ENCODE measurements at regions not wholly inside any gene's neighbourhood (a gene's known extent, or its start where the extent isn't known, plus 50 kb on each side); places are given as distances from the start of the nearest gene placed in this dataset.

DNA sequence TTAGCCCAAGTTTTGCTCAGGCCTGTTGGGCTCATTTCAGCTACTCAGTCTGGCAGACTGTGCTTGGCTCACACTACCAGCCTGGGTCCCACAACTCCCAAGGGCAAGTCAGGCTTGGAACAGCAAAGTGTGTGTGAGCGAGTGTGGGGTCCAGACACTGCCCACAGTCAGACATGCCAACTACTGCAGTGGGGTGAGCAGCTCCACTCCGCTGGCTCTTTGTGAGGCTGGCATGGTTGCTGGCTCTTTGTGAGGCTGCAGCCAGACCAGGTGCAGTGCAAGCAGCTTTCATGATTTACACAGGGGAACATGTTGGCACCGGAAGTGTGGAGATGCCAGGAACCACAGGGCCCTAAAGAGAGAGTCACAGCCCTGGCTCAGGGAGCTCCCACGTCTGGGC is 606.7 kb upstream of the FAM174A start:
- H3K9me3 Mint-ChIP-seq, result peaks cover 0 to 15% (median 8%) of the 10 kb centered on the region in 6 donors
- H3K4me3 Mint-ChIP-seq, result no peak overlapping the region
- no peaks in the 10 kb centered on the region for H3K36me3 Mint-ChIP-seq

DNA sequence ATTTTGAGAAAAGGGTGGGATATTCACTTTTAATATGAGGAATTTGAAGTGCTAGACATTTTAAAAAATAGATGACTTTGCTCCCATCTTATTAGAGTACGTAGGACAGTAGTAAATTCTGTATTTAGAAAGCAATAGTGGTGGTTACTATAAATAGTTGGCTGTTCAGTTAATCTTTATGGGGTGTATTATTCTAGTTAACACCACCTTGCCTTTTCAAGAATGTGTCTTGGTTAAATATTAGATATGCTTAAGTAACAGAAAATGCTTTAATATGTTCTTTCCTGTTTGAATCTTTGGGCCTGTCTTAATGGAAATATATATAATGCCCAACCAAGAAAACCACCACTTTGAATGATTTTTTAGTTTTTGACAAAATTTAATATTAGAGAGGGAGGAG is 608.7 kb upstream of the FAM174A start:
- peaks cover 0 to 5% (median 3%) of the 10 kb centered on the region in 3 donors for H3K27me3 Mint-ChIP-seq (ENCODE audit: low read depth in 3 of 3)
- H3K36me3 Mint-ChIP-seq, result no peaks in the 10 kb centered on the region
- peaks cover 0 to 9% (median 7%) of the 10 kb centered on the region in 6 donors for H3K9me3 Mint-ChIP-seq
- H3K27ac Mint-ChIP-seq, result no peak overlapping the region
- no peak for DNase-seq
- no peaks in the 10 kb centered on the region for H3K4me1 Mint-ChIP-seq
- no peak overlapping the region for H3K4me3 Mint-ChIP-seq

More for the DNA sequence above, 606.7 kb upstream of the FAM174A start:
- Mint-ChIP-seq H3K27ac (no peak overlapping the region), H3K27me3 (ENCODE audit: low read depth in 3 of 3) (peaks cover 0 to 5% (median 3%) of the 10 kb centered on the region in 3 donors), H3K4me1 (no peaks in the 10 kb centered on the region)
- DNase-seq, result no peak

DNA sequence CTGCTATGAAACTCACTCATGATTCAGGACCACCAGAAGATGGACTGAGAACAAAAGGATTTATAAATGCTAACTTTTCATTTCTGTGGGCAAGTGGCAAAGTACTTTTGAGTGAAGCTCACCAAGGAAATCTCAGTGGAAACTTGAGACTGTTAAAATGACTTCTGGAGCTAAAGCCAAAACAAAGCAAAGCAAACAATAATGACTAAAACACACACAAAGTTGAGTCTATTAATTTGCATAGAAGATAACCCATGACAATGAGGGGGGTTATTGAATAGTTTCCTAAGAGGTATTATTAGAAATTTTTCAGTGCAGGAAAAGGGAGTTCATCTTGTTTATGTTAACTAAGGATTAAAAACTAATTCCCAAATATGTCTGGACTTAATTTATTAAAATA is 612.8 kb upstream of the FAM174A start:
- H3K4me1 Mint-ChIP-seq, result no peaks in the 10 kb centered on the region
- H3K9me3 Mint-ChIP-seq, result peaks cover 0 to 19% (median 1%) of the 10 kb centered on the region in 6 donors
- peaks cover 0 to 5% (median 3%) of the 10 kb centered on the region in 3 donors for H3K27me3 Mint-ChIP-seq (ENCODE audit: low read depth in 3 of 3)
- H3K4me3 Mint-ChIP-seq, result no peak overlapping the region
- no peaks in the 10 kb centered on the region for H3K36me3 Mint-ChIP-seq
- no peak for DNase-seq
- H3K27ac Mint-ChIP-seq, result no peak overlapping the region

DNA sequence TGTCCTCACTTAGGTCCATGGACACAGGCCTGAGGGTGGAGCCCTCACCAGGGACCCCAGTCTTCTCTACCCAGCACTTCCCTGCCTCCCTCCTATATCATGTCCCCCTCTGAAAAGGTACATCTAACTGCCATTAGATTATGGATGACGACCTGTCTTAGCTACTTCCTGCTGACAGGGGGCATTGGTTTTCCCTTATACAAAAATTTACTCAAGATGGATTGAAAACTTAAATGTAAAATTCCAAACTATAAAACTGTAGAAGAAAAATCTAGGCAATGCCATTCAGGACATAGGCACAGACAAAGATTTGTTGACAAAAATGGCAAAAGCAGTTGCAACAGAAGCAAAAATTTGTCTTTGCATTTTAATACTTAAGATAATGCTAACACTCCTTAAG is 623.2 kb upstream of the FAM174A start:
- Mint-ChIP-seq H3K27ac (no peak overlapping the region), H3K4me1 (no peaks in the 10 kb centered on the region), H3K27me3 (ENCODE audit: low read depth in 3 of 3) (no peaks in the 10 kb centered on the region), H3K9me3 (peaks cover 5 to 22% (median 16%) of the 10 kb centered on the region in 6 donors), H3K4me3 (no peak overlapping the region), H3K36me3 (no peaks in the 10 kb centered on the region)
- no peak for DNase-seq

DNA sequence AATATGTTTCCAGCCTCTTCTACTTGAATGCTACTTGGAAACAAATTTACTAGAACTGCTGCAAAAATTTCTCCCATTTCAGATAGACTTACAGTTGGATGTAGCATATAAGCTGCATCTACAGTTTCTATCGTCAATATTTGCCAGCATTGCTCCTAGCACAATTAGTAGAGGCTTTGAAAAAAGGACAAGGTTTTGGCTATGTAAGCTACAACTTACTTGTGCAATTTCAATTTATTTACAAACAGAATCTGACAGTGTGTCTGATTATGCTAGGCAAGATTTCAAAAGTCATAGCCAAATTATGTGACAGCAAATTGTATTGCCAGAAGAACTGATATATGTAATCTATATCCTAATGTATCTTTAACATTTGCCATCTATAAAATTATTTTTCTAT is 628.4 kb upstream of the FAM174A start:
- Mint-ChIP-seq H3K4me1 (no peaks in the 10 kb centered on the region), H3K9me3 (peaks cover 11 to 25% (median 16%) of the 10 kb centered on the region in 6 donors), H3K4me3 (no peak overlapping the region), H3K27ac (no peak overlapping the region), H3K36me3 (no peaks in the 10 kb centered on the region), H3K27me3 (ENCODE audit: low read depth in 3 of 3) (no peaks in the 10 kb centered on the region)
- no peak for DNase-seq

DNA sequence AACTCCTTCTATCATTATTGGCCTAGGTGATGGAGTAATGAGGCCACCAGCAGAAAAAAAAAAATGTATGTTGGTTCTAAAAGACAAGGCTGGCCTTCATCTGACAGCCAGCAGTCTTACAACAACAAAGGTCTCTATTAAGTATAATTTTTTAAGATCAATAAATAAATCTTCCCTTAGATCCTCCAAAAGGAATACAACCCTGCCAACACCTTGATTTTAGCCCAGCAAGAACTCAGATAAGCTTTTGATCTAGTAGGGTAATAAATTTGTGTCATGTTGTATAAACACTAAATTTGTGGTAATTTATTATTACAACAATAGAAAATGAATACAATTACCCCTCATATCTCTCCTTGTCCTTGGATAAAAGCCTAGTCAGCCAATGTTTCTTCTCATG is 633.2 kb upstream of the FAM174A start:
- H3K27ac Mint-ChIP-seq, result no peak overlapping the region
- H3K4me3 Mint-ChIP-seq, result no peak overlapping the region
- no peaks in the 10 kb centered on the region for H3K27me3 Mint-ChIP-seq (ENCODE audit: low read depth in 3 of 3)
- DNase-seq, result no peak
- peaks cover 7 to 28% (median 8%) of the 10 kb centered on the region in 6 donors for H3K9me3 Mint-ChIP-seq
- H3K36me3 Mint-ChIP-seq, result no peaks in the 10 kb centered on the region
- no peaks in the 10 kb centered on the region for H3K4me1 Mint-ChIP-seq

DNA sequence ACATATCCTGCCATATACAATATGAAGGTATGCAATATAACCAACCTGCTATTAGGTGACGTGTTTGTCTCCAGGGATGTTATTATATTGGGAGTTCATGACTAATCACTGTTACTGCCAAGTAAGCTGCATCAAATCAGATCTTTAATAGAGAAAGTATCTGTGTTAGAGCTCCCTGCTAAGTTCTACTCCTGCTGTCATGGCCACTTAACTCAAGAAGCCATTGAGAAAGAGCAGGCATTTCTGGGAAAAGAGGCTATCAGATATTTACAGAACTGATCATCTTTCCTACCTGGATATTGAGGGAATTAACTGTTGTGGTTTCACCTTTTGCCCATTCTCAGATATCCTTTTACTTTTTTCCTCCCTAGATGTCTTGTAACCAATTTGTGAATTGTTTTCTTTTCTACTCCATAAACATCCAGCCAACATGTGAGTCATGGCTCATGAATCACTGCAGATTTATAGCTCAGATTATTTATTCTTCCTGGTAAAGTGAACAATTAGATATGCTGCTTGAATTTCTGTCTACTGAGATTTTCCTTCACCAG is 634.8 kb upstream of the FAM174A start:
- no peaks in the 10 kb centered on the region for H3K27me3 Mint-ChIP-seq (ENCODE audit: low read depth in 3 of 3)
- H3K36me3 Mint-ChIP-seq, result no peaks in the 10 kb centered on the region
- H3K4me3 Mint-ChIP-seq, result no peak overlapping the region
- H3K27ac Mint-ChIP-seq, result no peak overlapping the region
- H3K9me3 Mint-ChIP-seq, result peaks cover 7 to 28% (median 8%) of the 10 kb centered on the region in 6 donors
- no peaks in the 10 kb centered on the region for H3K4me1 Mint-ChIP-seq
- DNase-seq, result no peak

DNA sequence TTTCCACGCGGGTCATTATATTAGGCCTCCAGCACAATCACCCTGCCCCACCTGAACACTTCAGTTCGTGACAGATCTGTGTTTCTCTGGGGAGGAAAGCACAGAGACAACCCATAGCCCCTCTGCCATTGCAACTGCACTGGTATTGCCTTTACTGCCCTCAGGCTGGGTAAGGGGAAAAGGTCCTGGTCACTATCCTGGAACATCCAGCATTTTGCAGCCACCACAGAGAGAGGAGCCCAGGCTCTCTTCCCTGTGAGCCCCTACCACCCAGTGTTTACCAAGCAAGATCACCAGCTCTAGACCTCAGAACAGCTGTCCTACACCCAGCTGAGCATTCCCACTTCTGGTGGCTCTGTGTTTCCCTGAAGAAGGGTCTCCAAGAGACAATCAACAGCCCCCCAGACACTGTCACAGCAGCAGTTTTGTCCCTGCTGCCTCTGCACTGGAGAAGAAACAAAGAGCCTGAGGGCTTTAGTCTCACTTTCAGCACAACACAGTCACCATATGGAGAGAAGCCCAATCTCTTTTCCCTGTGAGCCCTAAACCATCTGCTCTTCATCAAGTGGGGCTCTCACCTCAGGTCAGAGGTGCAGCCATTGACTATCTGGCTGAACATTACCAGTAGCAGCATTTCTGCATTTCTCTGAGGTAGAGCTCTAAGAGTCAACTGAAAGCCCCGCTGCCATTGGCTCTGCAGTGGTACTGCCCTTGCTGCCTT is 655.2 kb upstream of the FAM174A start:
- peaks cover 0 to 2% (median 2%) of the 10 kb centered on the region in 3 donors for H3K27me3 Mint-ChIP-seq (ENCODE audit: low read depth in 3 of 3)
- H3K36me3 Mint-ChIP-seq, result no peaks in the 10 kb centered on the region
- no peak overlapping the region for H3K4me3 Mint-ChIP-seq

DNA sequence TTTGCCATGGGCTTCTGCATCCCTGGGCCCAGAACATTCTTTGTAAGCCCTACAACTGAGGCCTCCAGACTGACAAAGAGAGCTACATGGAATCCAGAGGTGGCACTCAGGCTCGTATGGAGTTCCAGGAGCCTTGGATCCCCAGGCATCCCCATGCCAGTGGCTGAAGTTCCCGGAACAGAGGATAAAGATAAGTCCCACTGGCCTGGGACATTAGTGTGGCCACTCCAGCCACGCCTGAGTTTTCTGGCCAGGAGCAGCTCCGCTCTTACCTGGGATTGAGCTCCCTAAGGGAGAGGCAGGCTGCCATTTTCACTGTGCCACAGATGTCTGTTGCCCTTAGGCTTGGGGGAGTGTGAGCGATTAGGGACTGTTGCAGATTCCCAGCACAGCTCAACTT is 656.3 kb upstream of the FAM174A start:
- no peaks in the 10 kb centered on the region for H3K4me1 Mint-ChIP-seq
- peaks cover 0 to 2% (median 2%) of the 10 kb centered on the region in 3 donors for H3K27me3 Mint-ChIP-seq (ENCODE audit: low read depth in 3 of 3)
- H3K36me3 Mint-ChIP-seq, result no peaks in the 10 kb centered on the region
- no peak for DNase-seq
- no peak overlapping the region for H3K27ac Mint-ChIP-seq
- peaks cover 5 to 21% (median 5%) of the 10 kb centered on the region in 6 donors for H3K9me3 Mint-ChIP-seq
- no peak overlapping the region for H3K4me3 Mint-ChIP-seq

More for the DNA sequence above, 655.2 kb upstream of the FAM174A start:
- Mint-ChIP-seq H3K9me3 (peaks cover 5 to 21% (median 5%) of the 10 kb centered on the region in 6 donors), H3K27ac (no peak overlapping the region), H3K4me1 (no peaks in the 10 kb centered on the region)
- DNase-seq, result no peak

DNA sequence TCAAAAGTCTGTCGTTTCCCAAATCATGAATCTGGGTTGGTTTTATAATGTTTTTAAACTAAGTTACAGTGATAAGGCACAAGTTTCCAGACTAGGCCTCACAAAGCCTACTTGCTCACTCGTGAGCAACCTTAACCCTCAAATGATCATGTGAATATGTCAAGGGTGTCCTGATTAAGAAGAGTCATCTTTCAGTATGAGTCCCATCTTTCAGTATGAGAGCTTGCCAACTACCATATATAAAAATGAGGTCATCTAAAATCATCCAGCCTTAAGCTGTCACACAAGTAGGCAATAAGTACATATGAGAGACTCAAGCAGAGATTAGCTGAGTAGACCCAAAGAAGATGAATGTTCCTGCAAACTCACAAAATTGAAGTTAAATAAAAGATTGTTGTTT is 668.4 kb upstream of the FAM174A start:
- H3K4me1 Mint-ChIP-seq, result no peaks in the 10 kb centered on the region
- DNase-seq, result no peak
- H3K9me3 Mint-ChIP-seq, result peaks cover 1 to 27% (median 12%) of the 10 kb centered on the region in 6 donors
- no peak overlapping the region for H3K27ac Mint-ChIP-seq
- H3K27me3 Mint-ChIP-seq (ENCODE audit: low read depth in 3 of 3), result no peaks in the 10 kb centered on the region
- no peak overlapping the region for H3K4me3 Mint-ChIP-seq
- no peaks in the 10 kb centered on the region for H3K36me3 Mint-ChIP-seq

DNA sequence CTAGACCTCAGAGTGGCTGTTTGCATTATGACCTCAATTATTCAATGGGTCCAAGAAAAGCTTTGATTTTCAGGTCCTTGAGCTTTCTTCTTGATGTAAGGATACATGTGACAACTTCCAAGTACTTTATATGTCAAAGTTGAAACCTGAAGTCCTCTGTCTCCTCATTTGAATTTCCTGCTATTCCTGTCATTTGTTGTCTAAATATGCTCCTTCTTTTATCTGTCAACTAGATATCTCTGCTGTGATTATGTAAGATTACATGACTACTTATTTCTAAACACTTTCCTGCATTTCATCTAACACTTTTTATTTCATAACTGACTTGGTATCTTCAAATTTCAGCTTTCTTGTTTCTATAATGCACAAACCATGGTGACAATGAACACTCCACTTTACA is 670.0 kb upstream of the FAM174A start:
- Mint-ChIP-seq H3K27me3 (ENCODE audit: low read depth in 3 of 3) (no peaks in the 10 kb centered on the region), H3K36me3 (no peaks in the 10 kb centered on the region), H3K4me1 (no peaks in the 10 kb centered on the region), H3K9me3 (peaks cover 0 to 23% (median 9%) of the 10 kb centered on the region in 6 donors), H3K4me3 (no peak overlapping the region), H3K27ac (no peak overlapping the region)
- no peak for DNase-seq

DNA sequence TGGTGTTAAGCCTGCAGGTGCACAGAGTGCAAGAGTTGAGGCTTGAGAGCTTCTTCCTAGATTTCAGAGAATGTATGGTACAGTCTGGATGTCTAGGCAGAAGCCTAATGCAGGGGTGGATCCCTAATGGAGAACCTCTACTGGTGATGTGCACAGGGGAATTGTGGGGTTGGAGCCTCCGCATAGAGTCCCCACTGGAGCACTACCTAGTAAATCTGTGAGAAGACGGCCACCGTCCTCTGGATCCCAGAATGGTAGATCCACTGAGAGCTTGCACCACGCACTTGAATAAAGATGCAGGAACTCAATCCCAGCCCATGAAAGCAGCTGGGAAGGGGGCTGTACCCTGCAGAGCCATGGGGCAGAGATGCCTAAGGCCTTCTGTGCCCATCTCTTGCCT is 699.4 kb upstream of the FAM174A start:
- Mint-ChIP-seq H3K27me3 (ENCODE audit: low read depth in 3 of 3) (no peaks in the 10 kb centered on the region), H3K36me3 (peaks cover 0 to 3% (median 0%) of the 10 kb centered on the region in 3 donors), H3K4me1 (no peaks in the 10 kb centered on the region), H3K27ac (no peak overlapping the region), H3K4me3 (no peak overlapping the region), H3K9me3 (peaks cover 4 to 25% (median 9%) of the 10 kb centered on the region in 6 donors)
- no peak for DNase-seq

DNA sequence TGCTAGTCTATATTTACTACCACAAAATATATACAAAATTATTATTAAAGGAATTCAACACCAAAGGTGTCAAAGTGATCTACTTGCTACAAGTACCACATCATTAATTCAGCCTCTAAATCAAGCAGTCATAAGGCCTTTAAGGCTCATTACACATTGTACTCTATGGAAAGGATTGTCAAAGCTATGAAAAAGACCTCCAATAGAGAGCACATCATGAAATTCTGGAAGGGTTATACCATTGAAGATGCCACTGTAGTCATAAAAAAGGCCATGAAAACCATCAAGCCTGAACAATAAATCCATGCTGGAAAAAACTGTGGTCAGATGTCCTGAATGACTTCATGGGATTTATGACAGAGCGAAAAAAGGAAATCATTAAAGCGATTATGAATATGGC is 708.0 kb upstream of the FAM174A start:
- Mint-ChIP-seq H3K27ac (no peak overlapping the region), H3K4me3 (no peak overlapping the region), H3K27me3 (ENCODE audit: low read depth in 3 of 3) (no peaks in the 10 kb centered on the region), H3K4me1 (no peaks in the 10 kb centered on the region), H3K9me3 (peaks cover 0 to 17% (median 2%) of the 10 kb centered on the region in 6 donors), H3K36me3 (no peaks in the 10 kb centered on the region)
- DNase-seq, result no peak

DNA sequence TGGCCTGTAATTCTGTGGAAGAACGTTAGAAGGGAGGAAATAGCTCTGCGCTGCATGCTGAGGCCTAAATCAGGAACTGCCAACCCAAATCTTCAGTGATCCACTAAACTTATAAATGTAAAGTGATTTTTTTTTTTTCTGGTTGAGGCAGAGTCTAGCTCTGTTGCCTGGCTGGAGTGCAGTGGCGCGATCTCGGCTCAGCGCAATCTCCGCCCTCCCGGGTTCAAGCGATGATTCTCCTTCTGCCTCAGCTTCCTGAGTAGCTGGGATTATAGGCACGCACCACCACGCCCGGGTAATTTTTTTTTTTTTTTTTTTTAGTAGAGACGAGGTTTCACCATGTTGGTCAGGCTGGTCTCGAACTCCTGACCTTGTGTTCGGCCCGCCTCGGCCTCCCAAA is 717.4 kb upstream of the FAM174A start:
- no peak overlapping the region for H3K4me3 Mint-ChIP-seq
- no peaks in the 10 kb centered on the region for H3K4me1 Mint-ChIP-seq
- peaks cover 0 to 4% (median 4%) of the 10 kb centered on the region in 3 donors for H3K36me3 Mint-ChIP-seq
- no peak for DNase-seq
- H3K9me3 Mint-ChIP-seq, result peaks cover 6 to 17% (median 11%) of the 10 kb centered on the region in 6 donors
- H3K27ac Mint-ChIP-seq, result no peak overlapping the region
- no peaks in the 10 kb centered on the region for H3K27me3 Mint-ChIP-seq (ENCODE audit: low read depth in 3 of 3)

All from immature natural killer cell (primary cell).